Superior temporal gyrus (tissue), 1 donor: ENCODE measurements at regions not wholly inside any gene's neighbourhood (a gene's known extent, or its start where the extent isn't known, plus 50 kb on each side); places are given as distances from the start of the nearest gene placed in this dataset.
"Not testable (repeated sequence)": the region's sequence is repeated elsewhere in the genome, so short reads cannot be mapped to it uniquely, and the experiment has no call there.

Experiments used
- DNase-seq: peaks from one replicate; pipeline ENCODE4 v3.0.0-alpha.2; 2016; ENCODE audit errors: extremely low spot score

- not testable (repeated sequence) for DNase-seq
Measured at GRCh38 chr4:135447598-135447997, 1246.0 kb upstream of the PABPC4L start.

GRCh38 chr4:135434936-135435335 is 1233.3 kb upstream of the PABPC4L start:
- DNase-seq, result no peak

- DNase-seq, result no peak
Measured at GRCh38 chr4:135429528-135429927, 1227.9 kb upstream of the PABPC4L start.

GRCh38 chr4:135418353-135418752 is 1216.8 kb upstream of the PABPC4L start:
- DNase-seq, result no peak

- DNase-seq, result no peak
Measured at GRCh38 chr4:135412213-135412612, 1210.6 kb upstream of the PABPC4L start.

- DNase-seq, result no peak
Measured at GRCh38 chr4:135411251-135411650, 1209.7 kb upstream of the PABPC4L start.

GRCh38 chr4:135409261-135409660 is 1207.7 kb upstream of the PABPC4L start:
- not testable (repeated sequence) for DNase-seq

- DNase-seq, result no peak
Measured at GRCh38 chr4:135408109-135408508, 1206.5 kb upstream of the PABPC4L start.

- DNase-seq, result not testable (repeated sequence)
Measured at GRCh38 chr4:135406597-135406996, 1205.0 kb upstream of the PABPC4L start.

- DNase-seq, result no peak
Measured at GRCh38 chr4:135385830-135386581, 1184.4 kb upstream of the PABPC4L start.

GRCh38 chr4:135383356-135384288 is 1182.0 kb upstream of the PABPC4L start:
- DNase-seq, result no peak

GRCh38 chr4:135382280-135382959 is 1180.8 kb upstream of the PABPC4L start:
- no peak for DNase-seq

- DNase-seq, result no peak
Measured at GRCh38 chr4:135372131-135372530, 1170.5 kb upstream of the PABPC4L start.

- DNase-seq, result no peak
Measured at GRCh38 chr4:135371137-135371536, 1169.5 kb upstream of the PABPC4L start.

GRCh38 chr4:135368831-135369230 is 1167.2 kb upstream of the PABPC4L start:
- DNase-seq, result no peak

- no peak for DNase-seq
Measured at GRCh38 chr4:135365065-135365464, 1163.5 kb upstream of the PABPC4L start.

- no peak for DNase-seq
Measured at GRCh38 chr4:135359128-135359527, 1157.5 kb upstream of the PABPC4L start.

- no peak for DNase-seq
Measured at GRCh38 chr4:135357091-135357490, 1155.5 kb upstream of the PABPC4L start.

- DNase-seq, result no peak
Measured at GRCh38 chr4:135354876-135355275, 1153.3 kb upstream of the PABPC4L start.

GRCh38 chr4:135353008-135353407 is 1151.4 kb upstream of the PABPC4L start:
- no peak for DNase-seq

GRCh38 chr4:135344492-135344891 is 1142.9 kb upstream of the PABPC4L start:
- DNase-seq, result no peak

- no peak for DNase-seq
Measured at GRCh38 chr4:135338181-135338580, 1136.6 kb upstream of the PABPC4L start.
